Body of pancreas (tissue), 4 donors: ENCODE measurements at regions not wholly inside any gene's neighbourhood (a gene's known extent, or its start where the extent isn't known, plus 50 kb on each side); places are given as distances from the start of the nearest gene placed in this dataset.

ENCODE experiments used
- CTCF ChIP-seq, 7 experiments: fragments of 450-650 bp in 4 of 7; fragments of 200-600 bp in 3 of 7; sonication (generic) in 3 of 7; IDR thresholded peaks; one replicate each; pipeline ENCODE4 v1.5.1; 2016 to 2019; ENCODE audit warnings: antibody characterized with exemption in 7 of 7
- POLR2A ChIP-seq, 3 donors: fragments of 450-650 bp; IDR thresholded peaks; one replicate each; pipeline ENCODE4 v1.6.1; 2016; ENCODE audit warnings: antibody characterized with exemption in 3 of 3, mild to moderate bottlenecking in 2 of 3

GRCh38 chr11:104339380-104339831, 175.5 kb upstream of the PDGFD start:
- TF ChIP-seq CTCF (IDR thresholded peaks at IDR 0.05) = no peak
- TF ChIP-seq POLR2A (IDR thresholded peaks at IDR 0.05) = no peak
